Mucosa of rectum (tissue), 2 donors: ENCODE measurements at regions not wholly inside any gene's neighbourhood (a gene's known extent, or its start where the extent isn't known, plus 50 kb on each side); places are given as distances from the start of the nearest gene placed in this dataset.

Experiments used
- H3K27ac ChIP-seq, 2 donors: one replicate each; pipeline ENCODE4 v1.7.0; 2013; ENCODE audit warnings: inconsistent platforms in 2 of 2, low read depth in 2 of 2, low read length in 2 of 2
- H3K27me3 ChIP-seq, 2 donors: one replicate each; pipeline ENCODE4 v1.7.0; 2013; ENCODE audit warnings: low read length in 2 of 2; ENCODE audit not compliant: control insufficient read depth in 2 of 2, insufficient read depth in 2 of 2
- H3K36me3 ChIP-seq, 2 donors: one replicate each; pipeline ENCODE4 v1.7.0; 2013; ENCODE audit warnings: low read length in 2 of 2; ENCODE audit not compliant: control insufficient read depth in 2 of 2, insufficient read depth in 2 of 2
- H3K4me1 ChIP-seq, 2 donors: one replicate each; pipeline ENCODE4 v1.7.0; 2013; ENCODE audit warnings: low read length in 2 of 2, mild to moderate bottlenecking in 1 of 2; ENCODE audit not compliant: control insufficient read depth in 2 of 2, insufficient read depth in 2 of 2
- H3K4me3 ChIP-seq, 2 donors: one replicate each; pipeline ENCODE4 v1.7.0; 2013; ENCODE audit warnings: low read length in 2 of 2
- H3K9ac ChIP-seq, 2 donors: one replicate each; pipeline ENCODE4 v1.7.0; 2013; ENCODE audit warnings: low read length in 2 of 2, low read depth in 1 of 2, mild to moderate bottlenecking in 1 of 2
- H3K9me3 ChIP-seq, 2 donors: one replicate each; pipeline ENCODE4 v1.7.0; 2013; ENCODE audit warnings: low read length in 2 of 2; ENCODE audit not compliant: control insufficient read depth in 2 of 2
- donor health status: healthy.
- donor health status: Normal muscosa, but diverticular disease.

- Histone ChIP-seq H3K36me3 (no peaks in the 10 kb centered on the region), H3K27ac (peak overlapping the region; percentile 79 to 85), H3K4me3 (peak overlapping the region; percentile 21 to 49), H3K9me3 (no peaks in the 10 kb centered on the region), H3K4me1 (peaks cover 15 to 28% of the 10 kb centered on the region in 2 donors), H3K9ac (peak overlapping the region in 1 of 2 donors; percentile 54), H3K27me3 (peaks cover 0 to 3% of the 10 kb centered on the region in 2 donors)
These were observed 73.8 kb upstream of the KCNG1 start for GRCh38 chr20:51096582-51097267.

- peaks cover 15 to 28% of the 10 kb centered on the region in 2 donors for H3K4me1 ChIP-seq
- peak overlapping the region in 1 of 2 donors; percentile 14 for H3K4me3 ChIP-seq
- peak overlapping the region; percentile 79 to 85 for H3K27ac ChIP-seq
- no peaks in the 10 kb centered on the region for H3K9me3 ChIP-seq
- peak overlapping the region in 1 of 2 donors; percentile 54 for H3K9ac ChIP-seq
- H3K36me3 ChIP-seq, result no peaks in the 10 kb centered on the region
- peaks cover 0 to 3% of the 10 kb centered on the region in 2 donors for H3K27me3 ChIP-seq
These were observed 73.0 kb upstream of the KCNG1 start for GRCh38 chr20:51095633-51096521.

- peaks cover 0 to 3% of the 10 kb centered on the region in 2 donors for H3K27me3 ChIP-seq
- H3K4me3 ChIP-seq, result no peak overlapping the region
- peaks cover 11 to 21% of the 10 kb centered on the region in 2 donors for H3K4me1 ChIP-seq
- no peak overlapping the region for H3K9ac ChIP-seq
- no peaks in the 10 kb centered on the region for H3K9me3 ChIP-seq
- H3K36me3 ChIP-seq, result no peaks in the 10 kb centered on the region
- H3K27ac ChIP-seq, result no peak overlapping the region
These were observed 71.3 kb upstream of the KCNG1 start for GRCh38 chr20:51094221-51094620.

GRCh38 chr20:51093240-51093763 lies 70.4 kb upstream of the KCNG1 start:
- no peak overlapping the region for H3K9ac ChIP-seq
- H3K4me1 ChIP-seq, result peaks cover 11 to 19% of the 10 kb centered on the region in 2 donors
- peaks cover 0 to 3% of the 10 kb centered on the region in 2 donors for H3K27me3 ChIP-seq
- H3K4me3 ChIP-seq, result no peak overlapping the region
- H3K36me3 ChIP-seq, result no peaks in the 10 kb centered on the region
- no peaks in the 10 kb centered on the region for H3K9me3 ChIP-seq
- H3K27ac ChIP-seq, result no peak overlapping the region

GRCh38 chr20:51092338-51092737 lies 69.4 kb upstream of the KCNG1 start:
- Histone ChIP-seq H3K9me3 (no peaks in the 10 kb centered on the region), H3K27ac (no peak overlapping the region), H3K27me3 (peaks cover 0 to 3% of the 10 kb centered on the region in 2 donors), H3K4me3 (no peak overlapping the region), H3K4me1 (peaks cover 11 to 14% of the 10 kb centered on the region in 2 donors), H3K36me3 (no peaks in the 10 kb centered on the region), H3K9ac (no peak overlapping the region)

- H3K4me1 ChIP-seq, result peaks cover 7% of the 10 kb centered on the region in 2 donors
- peaks cover 0 to 3% of the 10 kb centered on the region in 2 donors for H3K27me3 ChIP-seq
- H3K4me3 ChIP-seq, result no peak overlapping the region
- H3K27ac ChIP-seq, result no peak overlapping the region
- H3K36me3 ChIP-seq, result no peaks in the 10 kb centered on the region
- H3K9ac ChIP-seq, result no peak overlapping the region
- H3K9me3 ChIP-seq, result no peaks in the 10 kb centered on the region
These were observed 68.7 kb upstream of the KCNG1 start for GRCh38 chr20:51091406-51092195.

GRCh38 chr20:51089840-51090239 lies 66.9 kb upstream of the KCNG1 start:
- Histone ChIP-seq H3K4me1 (peaks cover 0 to 2% of the 10 kb centered on the region in 2 donors), H3K9me3 (no peaks in the 10 kb centered on the region), H3K9ac (no peak overlapping the region), H3K36me3 (no peaks in the 10 kb centered on the region), H3K27me3 (peaks cover 0 to 3% of the 10 kb centered on the region in 2 donors), H3K4me3 (no peak overlapping the region), H3K27ac (no peak overlapping the region)

GRCh38 chr20:51089272-51089781 lies 66.4 kb upstream of the KCNG1 start:
- Histone ChIP-seq H3K4me3 (no peak overlapping the region), H3K27ac (no peak overlapping the region), H3K4me1 (peaks cover 0 to 2% of the 10 kb centered on the region in 2 donors), H3K9ac (no peak overlapping the region), H3K36me3 (no peaks in the 10 kb centered on the region), H3K9me3 (no peaks in the 10 kb centered on the region), H3K27me3 (peaks cover 0 to 3% of the 10 kb centered on the region in 2 donors)

GRCh38 chr20:51087266-51087665 lies 64.4 kb upstream of the KCNG1 start:
- no peaks in the 10 kb centered on the region for H3K27me3 ChIP-seq
- H3K27ac ChIP-seq, result no peak overlapping the region
- no peaks in the 10 kb centered on the region for H3K36me3 ChIP-seq
- no peak overlapping the region for H3K4me3 ChIP-seq
- peaks cover 0 to 2% of the 10 kb centered on the region in 2 donors for H3K4me1 ChIP-seq
- no peak overlapping the region for H3K9ac ChIP-seq
- H3K9me3 ChIP-seq, result no peaks in the 10 kb centered on the region
